ENCODE measurements at regions not wholly inside any gene's neighbourhood (a gene's known extent, or its start where the extent isn't known, plus 50 kb on each side); places are given as distances from the start of the nearest gene placed in this dataset.

- FAIRE-seq (no peak), DNase-seq (ENCODE audit: insufficient read length, low spot score) (no peak)
- TF ChIP-seq POLR2A (IDR thresholded peaks at IDR 0.05; ENCODE audit: low read depth, low read length), result no peak
Measured at GRCh38 chr4:130576218-130576617, 1480.3 kb downstream of the C4orf33 start.

GRCh38 chr4:130591091-130591490 is 1495.1 kb downstream of the C4orf33 start:
- DNase-seq (ENCODE audit: insufficient read length, low spot score) (no peak), FAIRE-seq (no peak)

GRCh38 chr4:130600706-130601105 is 1504.8 kb downstream of the C4orf33 start:
- DNase-seq (ENCODE audit: insufficient read length, low spot score) (no peak), FAIRE-seq (no peak)
- no peak for TF ChIP-seq POLR2A (IDR thresholded peaks at IDR 0.05; ENCODE audit: low read depth, low read length)

More at GRCh38 chr4:130591091-130591490, 1495.1 kb downstream of the C4orf33 start:
- TF ChIP-seq POLR2A (IDR thresholded peaks at IDR 0.05; ENCODE audit: low read depth, low read length), result no peak

- TF ChIP-seq POLR2A (IDR thresholded peaks at IDR 0.05; ENCODE audit: low read depth, low read length), result no peak
- FAIRE-seq, result no peak
Measured at GRCh38 chr4:130603043-130603442, 1507.1 kb downstream of the C4orf33 start.

GRCh38 chr4:130608121-130608520 is 1512.2 kb downstream of the C4orf33 start:
- FAIRE-seq, result no peak
- no peak for TF ChIP-seq POLR2A (IDR thresholded peaks at IDR 0.05; ENCODE audit: low read depth, low read length)
- DNase-seq (ENCODE audit: insufficient read length, low spot score), result no peak

More at GRCh38 chr4:130603043-130603442, 1507.1 kb downstream of the C4orf33 start:
- DNase-seq (ENCODE audit: insufficient read length, low spot score), result no peak

GRCh38 chr4:130628531-130628930 is 1532.6 kb downstream of the C4orf33 start:
- no peak for TF ChIP-seq POLR2A (IDR thresholded peaks at IDR 0.05; ENCODE audit: low read depth, low read length)
- DNase-seq (ENCODE audit: insufficient read length, low spot score) (no peak), FAIRE-seq (no peak)

- DNase-seq (ENCODE audit: insufficient read length, low spot score), result no peak
- FAIRE-seq, result no peak
- no peak for TF ChIP-seq POLR2A (IDR thresholded peaks at IDR 0.05; ENCODE audit: low read depth, low read length)
Measured at GRCh38 chr4:130632731-130633604, 1537.0 kb downstream of the C4orf33 start.

- FAIRE-seq (no peak), DNase-seq (ENCODE audit: insufficient read length, low spot score) (no peak)
- no peak for TF ChIP-seq POLR2A (IDR thresholded peaks at IDR 0.05; ENCODE audit: low read depth, low read length)
Measured at GRCh38 chr4:130636486-130636885, 1540.5 kb downstream of the C4orf33 start.

- TF ChIP-seq POLR2A (IDR thresholded peaks at IDR 0.05; ENCODE audit: low read depth, low read length), result no peak
- no peak for FAIRE-seq
Measured at GRCh38 chr4:130640592-130640991, 1544.6 kb downstream of the C4orf33 start.

GRCh38 chr4:130646886-130647285 is 1550.9 kb downstream of the C4orf33 start:
- FAIRE-seq (no peak), DNase-seq (ENCODE audit: insufficient read length, low spot score) (no peak)
- no peak for TF ChIP-seq POLR2A (IDR thresholded peaks at IDR 0.05; ENCODE audit: low read depth, low read length)

More at GRCh38 chr4:130640592-130640991, 1544.6 kb downstream of the C4orf33 start:
- DNase-seq (ENCODE audit: insufficient read length, low spot score), result no peak

- FAIRE-seq, result no peak
- no peak for DNase-seq (ENCODE audit: insufficient read length, low spot score)
- TF ChIP-seq POLR2A (IDR thresholded peaks at IDR 0.05; ENCODE audit: low read depth, low read length), result no peak
Measured at GRCh38 chr4:130648570-130648969, 1552.6 kb downstream of the C4orf33 start.

- DNase-seq (ENCODE audit: insufficient read length, low spot score) (no peak), FAIRE-seq (no peak)
- TF ChIP-seq POLR2A (IDR thresholded peaks at IDR 0.05; ENCODE audit: low read depth, low read length), result no peak
Measured at GRCh38 chr4:130653842-130654241, 1557.9 kb downstream of the C4orf33 start.

GRCh38 chr4:130659320-130659719 is 1563.4 kb downstream of the C4orf33 start:
- no peak for TF ChIP-seq POLR2A (IDR thresholded peaks at IDR 0.05; ENCODE audit: low read depth, low read length)
- no peak for FAIRE-seq
- DNase-seq (ENCODE audit: insufficient read length, low spot score), result no peak

- DNase-seq (ENCODE audit: insufficient read length, low spot score) (no peak), FAIRE-seq (no peak)
- no peak for TF ChIP-seq POLR2A (IDR thresholded peaks at IDR 0.05; ENCODE audit: low read depth, low read length)
Measured at GRCh38 chr4:130668859-130669258, 1572.9 kb downstream of the C4orf33 start.

- FAIRE-seq (no peak), DNase-seq (ENCODE audit: insufficient read length, low spot score) (no peak)
- no peak for TF ChIP-seq POLR2A (IDR thresholded peaks at IDR 0.05; ENCODE audit: low read depth, low read length)
Measured at GRCh38 chr4:130675266-130675665, 1579.3 kb downstream of the C4orf33 start.
